Uterus (tissue), 2 donors: ENCODE measurements at regions not wholly inside any gene's neighbourhood (a gene's known extent, or its start where the extent isn't known, plus 50 kb on each side); places are given as distances from the start of the nearest gene placed in this dataset.

Experiments used
- CTCF ChIP-seq, 4 experiments: fragments of 200-600 bp in 2 of 4; fragments of 450-650 bp in 2 of 4; sonication (generic) in 2 of 4; IDR thresholded peaks; one replicate each; pipeline ENCODE4 v1.5.1; 2016 to 2019; ENCODE audit warnings: antibody characterized with exemption in 4 of 4, mild to moderate bottlenecking in 2 of 4, moderate library complexity in 1 of 4
- POLR2A ChIP-seq, 2 donors: fragments of 450-650 bp; IDR thresholded peaks; one replicate each; pipeline ENCODE4 v1.6.1; 2016; ENCODE audit warnings: antibody characterized with exemption in 2 of 2, mild to moderate bottlenecking in 1 of 2, moderate library complexity in 1 of 2

GRCh38 chr4:83748711-83749110, 212.8 kb downstream of the GPAT3 start:
- no peak for TF ChIP-seq POLR2A (IDR thresholded peaks at IDR 0.05)
- TF ChIP-seq CTCF (IDR thresholded peaks at IDR 0.05) = no peak
